ENCODE measurements at regions not wholly inside any gene's neighbourhood (a gene's known extent, or its start where the extent isn't known, plus 50 kb on each side); places are given as distances from the start of the nearest gene placed in this dataset.
"Not testable (repeated sequence)": the region's sequence is repeated elsewhere in the genome, so short reads cannot be mapped to it uniquely, and the experiment has no call there.

DNA sequence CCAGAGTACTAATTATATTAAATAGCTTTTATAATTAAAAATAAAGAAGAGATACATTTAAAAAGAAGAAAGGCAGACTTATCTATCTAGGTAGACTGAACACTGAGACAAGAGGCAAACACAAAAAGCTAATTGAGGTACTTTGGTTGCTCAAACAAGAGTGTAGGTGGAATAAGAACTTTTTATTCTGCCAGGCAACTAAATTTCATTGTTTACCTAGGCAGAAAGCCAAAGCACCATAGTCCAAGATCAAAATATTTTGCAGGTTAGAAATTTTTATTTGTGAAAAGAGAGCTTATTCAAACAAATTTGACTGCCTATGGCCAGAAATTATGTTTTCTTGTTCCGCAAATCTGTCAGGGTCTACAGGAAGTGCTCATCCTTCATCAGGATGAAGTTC is 499.6 kb upstream of the GBE1 start:
- DNase-seq: no peak

DNA sequence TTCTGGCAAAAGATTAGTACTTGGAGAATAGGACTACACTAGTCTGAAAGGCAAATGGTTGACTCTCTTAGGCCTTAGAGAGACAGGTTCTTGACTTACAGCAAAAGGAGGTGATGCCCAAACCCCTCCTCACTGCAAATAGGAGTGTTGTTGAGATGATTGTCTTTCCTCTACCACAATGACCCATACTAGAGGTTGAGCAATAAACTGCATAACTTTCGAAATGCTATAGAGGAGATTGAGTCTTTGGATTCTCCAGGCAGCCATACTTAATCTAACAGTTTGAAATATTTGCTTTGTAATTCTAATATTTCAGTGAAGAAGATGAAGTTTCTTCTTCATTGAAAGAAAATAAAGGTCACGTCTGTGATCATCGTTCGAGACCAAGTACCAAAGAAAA is 498.5 kb upstream of the GBE1 start:
- no peak for DNase-seq

DNA sequence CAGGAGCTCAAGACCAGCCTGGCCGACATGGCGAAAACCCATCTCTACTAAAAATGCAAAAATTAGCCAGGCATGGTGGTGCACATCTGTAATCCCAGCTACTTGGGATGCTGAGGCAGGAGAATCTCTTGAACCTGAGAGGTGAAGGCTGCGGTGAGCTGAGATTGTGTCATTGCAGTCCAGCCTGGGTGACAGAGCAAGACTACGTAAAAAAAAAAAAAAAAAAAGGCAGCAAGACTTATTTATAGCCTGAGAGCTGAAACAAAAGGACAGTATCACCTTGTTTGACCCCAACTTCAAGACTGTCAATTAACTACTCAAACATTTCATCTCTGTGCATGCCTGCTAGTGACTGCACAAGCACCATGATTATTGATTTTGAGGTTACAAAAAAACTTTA is 478.9 kb upstream of the GBE1 start:
- no peak for DNase-seq

DNA sequence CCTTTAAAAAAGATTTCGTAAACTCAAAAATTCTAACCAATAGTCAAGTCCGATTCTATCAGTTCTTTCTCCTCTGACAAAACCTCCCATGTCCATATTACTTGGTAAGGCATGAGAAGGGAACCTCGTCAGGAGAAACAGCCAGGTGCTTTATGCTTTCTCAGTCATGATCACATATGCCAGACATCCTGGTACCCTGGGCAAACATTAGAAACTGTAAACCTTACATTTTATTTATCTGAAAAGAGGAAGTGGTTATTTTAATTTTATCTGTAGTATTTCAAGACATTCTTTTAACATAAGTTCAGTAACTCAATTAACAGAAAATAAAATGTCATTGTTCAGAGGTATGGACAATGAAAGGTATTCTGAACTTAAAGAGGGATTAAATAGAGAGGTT is 474.8 kb upstream of the GBE1 start:
- no peak for DNase-seq

- DNase-seq: no peak
These were observed 468.0 kb upstream of the GBE1 start for GRCh38 chr3:82229397-82229796.

DNA sequence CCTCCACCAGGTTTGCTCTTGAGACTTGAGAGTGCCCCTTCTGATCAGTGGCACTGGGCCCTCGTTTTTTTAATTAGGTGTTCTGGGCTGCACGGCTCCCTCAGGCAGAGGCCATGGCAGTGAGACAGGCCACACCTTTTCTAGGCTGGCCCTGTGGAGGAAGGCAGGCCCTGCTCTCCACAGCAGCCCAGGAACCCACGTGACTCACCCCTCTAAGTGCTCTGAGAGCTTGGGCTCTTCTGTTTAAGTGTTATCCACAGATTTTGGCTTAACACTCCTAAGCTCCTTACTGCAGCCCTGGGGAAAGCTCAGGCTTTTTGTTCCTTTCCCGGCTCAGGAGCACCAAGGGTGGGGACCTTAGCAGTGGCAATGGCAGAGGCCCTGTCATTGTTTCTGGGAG is 463.2 kb upstream of the GBE1 start:
- no peak for DNase-seq

- no peak for DNase-seq
These were observed 461.0 kb upstream of the GBE1 start for GRCh38 chr3:82222401-82222800.

- DNase-seq: no peak
These were observed 456.1 kb upstream of the GBE1 start for GRCh38 chr3:82217571-82217970.

- DNase-seq: no peak
These were observed 446.7 kb upstream of the GBE1 start for GRCh38 chr3:82208002-82208710.

DNA sequence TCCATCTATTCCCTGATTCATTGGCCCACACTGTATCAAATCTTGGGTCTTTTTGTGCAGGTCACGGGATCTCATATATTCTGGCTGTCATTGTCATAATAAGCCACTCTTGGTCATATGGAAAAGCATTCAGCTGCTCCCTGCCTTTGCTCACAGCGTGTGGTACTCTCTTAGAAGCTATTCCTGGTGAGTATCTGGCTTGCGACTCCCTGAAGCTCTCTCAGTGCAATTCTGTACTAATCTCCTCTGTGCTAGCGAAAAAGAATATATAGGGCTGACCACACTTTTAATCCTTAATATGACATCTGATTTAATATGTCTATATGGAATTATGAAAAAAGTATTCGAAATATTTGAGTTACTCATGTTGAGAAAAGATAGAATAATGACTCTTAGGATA is 440.8 kb upstream of the GBE1 start:
- DNase-seq: no peak

GRCh38 chr3:82201316-82201715 is 439.9 kb upstream of the GBE1 start:
- no peak for DNase-seq

GRCh38 chr3:82198009-82198408 is 436.6 kb upstream of the GBE1 start:
- DNase-seq: no peak

GRCh38 chr3:82196645-82197044 is 435.2 kb upstream of the GBE1 start:
- no peak for DNase-seq

GRCh38 chr3:82194870-82195269 is 433.4 kb upstream of the GBE1 start:
- DNase-seq: no peak

GRCh38 chr3:82186017-82186416 is 424.6 kb upstream of the GBE1 start:
- no peak for DNase-seq

- no peak for DNase-seq
These were observed 417.8 kb upstream of the GBE1 start for GRCh38 chr3:82179291-82179690.

- no peak for DNase-seq
These were observed 416.8 kb upstream of the GBE1 start for GRCh38 chr3:82178291-82178690.

GRCh38 chr3:82177774-82178173 is 416.3 kb upstream of the GBE1 start:
- DNase-seq: no peak

DNA sequence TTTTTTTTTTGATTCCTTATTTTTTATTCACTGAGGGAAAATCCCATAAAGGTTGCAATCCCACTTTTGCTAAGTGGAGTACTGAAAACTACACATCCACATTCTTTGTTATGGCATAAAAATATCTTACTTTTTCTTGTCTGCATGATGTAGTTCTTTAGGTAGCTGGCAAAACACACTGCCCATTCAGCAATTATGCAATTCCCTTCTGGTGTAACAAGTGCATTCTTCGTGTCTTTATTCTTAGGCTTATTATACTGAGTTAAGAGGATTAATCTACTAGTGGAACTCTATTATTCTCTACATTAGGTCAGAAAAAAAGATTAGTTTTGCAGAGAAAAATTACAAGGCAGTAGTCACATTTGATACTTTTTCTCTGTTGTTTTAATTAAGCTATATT is 403.8 kb upstream of the GBE1 start:
- no peak for DNase-seq

GRCh38 chr3:82163907-82164520 is 402.6 kb upstream of the GBE1 start:
- DNase-seq: peak in 1 of 2 experiments; percentile 10

GRCh38 chr3:82157952-82158351 is 396.5 kb upstream of the GBE1 start:
- no peak for DNase-seq

DNA sequence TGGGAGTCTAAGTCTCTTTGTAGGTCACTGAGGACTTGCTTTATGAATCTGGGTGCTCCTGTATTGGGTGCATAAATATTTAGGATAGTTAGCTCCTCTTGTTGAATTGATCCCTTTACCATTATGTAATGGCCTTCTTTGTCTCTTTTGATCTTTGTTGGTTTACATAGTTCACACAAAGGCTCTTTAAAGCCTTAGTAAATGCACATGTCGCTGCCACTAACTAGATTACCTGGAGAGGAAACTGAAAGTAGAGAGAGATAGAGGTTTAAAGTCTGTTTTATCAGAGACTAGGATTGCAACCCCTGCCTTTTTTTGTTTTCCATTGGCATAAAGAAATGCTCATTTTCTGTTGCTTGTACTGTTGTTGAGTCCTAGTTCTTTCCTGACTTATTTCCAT is 392.4 kb upstream of the GBE1 start:
- DNase-seq: not testable (repeated sequence)

DNA sequence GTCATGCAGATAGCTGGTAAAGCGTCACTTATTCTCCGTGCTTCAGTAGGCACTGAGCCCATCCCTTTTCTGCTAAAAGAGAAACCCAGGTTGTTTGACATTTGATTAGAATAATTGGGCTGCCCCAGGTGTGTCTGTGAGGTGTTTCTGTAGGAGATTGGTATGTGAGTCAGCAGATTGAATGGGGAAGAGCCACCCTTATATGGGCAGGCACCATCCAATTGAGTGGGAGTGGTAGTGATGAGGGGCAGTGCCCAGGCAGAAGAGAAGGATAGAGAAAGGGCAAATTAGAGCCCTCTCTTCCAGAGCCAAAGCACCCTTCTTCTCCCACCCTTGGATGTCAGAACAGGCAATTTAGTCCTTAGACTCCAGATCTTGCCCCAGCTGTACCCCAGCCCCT is 384.3 kb upstream of the GBE1 start:
- no peak for DNase-seq

DNA sequence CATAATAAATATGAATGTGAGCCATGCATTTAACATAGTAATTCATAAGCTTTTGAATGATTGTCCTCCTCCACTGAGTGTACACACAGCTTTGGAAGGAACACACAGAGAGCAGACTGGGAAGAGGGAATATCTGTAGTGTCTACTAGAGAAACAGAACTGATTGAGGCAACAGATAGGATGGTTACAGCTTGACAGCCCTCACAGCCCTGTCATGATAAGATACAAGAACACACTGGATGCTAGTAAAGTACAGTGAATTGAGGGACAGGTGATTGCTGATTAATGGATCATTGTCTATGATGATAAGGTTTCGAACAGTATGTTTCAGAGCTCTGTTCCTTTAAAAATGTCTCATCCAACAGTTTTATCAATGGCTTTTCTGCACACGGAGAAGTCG is 383.4 kb upstream of the GBE1 start:
- DNase-seq: no peak
